ENCODE measurements at regions not wholly inside any gene's neighbourhood (a gene's known extent, or its start where the extent isn't known, plus 50 kb on each side); places are given as distances from the start of the nearest gene placed in this dataset.

GRCh38 chr1:238964631-238965030 lies 421.7 kb upstream of the CHRM3 start:
- H3K27me3 Mint-ChIP-seq (ENCODE audit: low read depth), result no peaks in the 10 kb centered on the region
- CTCF ChIA-PET, result no interaction called here
- H3K27ac Mint-ChIP-seq, result no peak overlapping the region
- H3K4me1 Mint-ChIP-seq, result peaks cover 17% of the 10 kb centered on the region
- DNase-seq (ENCODE audit: low spot score), result no peak
- H3K36me3 Mint-ChIP-seq, result no peaks in the 10 kb centered on the region
- TF ChIP-seq ZNF532 (CRISPR knock-in tag; IDR thresholded peaks at IDR 0.05; ENCODE audit: borderline replicate concordance), result no peak
- TF ChIP-seq ZNF416 (CRISPR knock-in tag; IDR thresholded peaks at IDR 0.05), result no peak
- TF ChIP-seq RELA (CRISPR knock-in tag; IDR thresholded peaks at IDR 0.05; ENCODE audit: borderline replicate concordance), result no peak
- TF ChIP-seq IRF2 (CRISPR knock-in tag; IDR thresholded peaks at IDR 0.05; ENCODE audit: borderline replicate concordance, low read depth), result no peak
- TF ChIP-seq MLX (CRISPR knock-in tag; IDR thresholded peaks at IDR 0.05), result no peak
- TF ChIP-seq, protein P1, sequence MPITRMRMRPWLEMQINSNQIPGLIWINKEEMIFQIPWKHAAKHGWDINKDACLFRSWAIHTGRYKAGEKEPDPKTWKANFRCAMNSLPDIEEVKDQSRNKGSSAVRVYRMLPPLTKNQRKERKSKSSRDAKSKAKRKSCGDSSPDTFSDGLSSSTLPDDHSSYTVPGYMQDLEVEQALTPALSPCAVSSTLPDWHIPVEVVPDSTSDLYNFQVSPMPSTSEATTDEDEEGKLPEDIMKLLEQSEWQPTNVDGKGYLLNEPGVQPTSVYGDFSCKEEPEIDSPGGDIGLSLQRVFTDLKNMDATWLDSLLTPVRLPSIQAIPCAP (CRISPR knock-in tag; IDR thresholded peaks at IDR 0.05), result no peak
- TF ChIP-seq USF2 (CRISPR knock-in tag; IDR thresholded peaks at IDR 0.05), result no peak
- TF ChIP-seq NR3C1 (CRISPR knock-in tag; conservative IDR thresholded peaks at IDR 0.05; ENCODE audit: low read depth), result no peak
- no peak for TF ChIP-seq TCF7 (CRISPR knock-in tag; IDR thresholded peaks at IDR 0.05; ENCODE audit: low read depth)
- TF ChIP-seq ZNF425 (CRISPR knock-in tag; conservative IDR thresholded peaks at IDR 0.05), result no peak
- TF ChIP-seq, protein P2, sequence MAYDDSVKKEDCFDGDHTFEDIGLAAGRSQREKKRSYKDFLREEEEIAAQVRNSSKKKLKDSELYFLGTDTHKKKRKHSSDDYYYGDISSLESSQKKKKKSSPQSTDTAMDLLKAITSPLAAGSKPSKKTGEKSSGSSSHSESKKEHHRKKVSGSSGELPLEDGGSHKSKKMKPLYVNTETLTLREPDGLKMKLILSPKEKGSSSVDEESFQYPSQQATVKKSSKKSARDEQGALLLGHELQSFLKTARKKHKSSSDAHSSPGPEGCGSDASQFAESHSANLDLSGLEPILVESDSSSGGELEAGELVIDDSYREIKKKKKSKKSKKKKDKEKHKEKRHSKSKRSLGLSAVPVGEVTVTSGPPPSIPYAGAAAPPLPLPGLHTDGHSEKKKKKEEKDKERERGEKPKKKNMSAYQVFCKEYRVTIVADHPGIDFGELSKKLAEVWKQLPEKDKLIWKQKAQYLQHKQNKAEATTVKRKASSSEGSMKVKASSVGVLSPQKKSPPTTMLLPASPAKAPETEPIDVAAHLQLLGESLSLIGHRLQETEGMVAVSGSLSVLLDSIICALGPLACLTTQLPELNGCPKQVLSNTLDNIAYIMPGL (CRISPR knock-in tag; IDR thresholded peaks at IDR 0.05), result no peak
- TF ChIP-seq, protein P3, sequence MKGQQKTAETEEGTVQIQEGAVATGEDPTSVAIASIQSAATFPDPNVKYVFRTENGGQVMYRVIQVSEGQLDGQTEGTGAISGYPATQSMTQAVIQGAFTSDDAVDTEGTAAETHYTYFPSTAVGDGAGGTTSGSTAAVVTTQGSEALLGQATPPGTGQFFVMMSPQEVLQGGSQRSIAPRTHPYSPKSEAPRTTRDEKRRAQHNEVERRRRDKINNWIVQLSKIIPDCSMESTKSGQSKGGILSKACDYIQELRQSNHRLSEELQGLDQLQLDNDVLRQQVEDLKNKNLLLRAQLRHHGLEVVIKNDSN (CRISPR knock-in tag; IDR thresholded peaks at IDR 0.05), result no peak
- no peak for TF ChIP-seq ZNF138 (CRISPR knock-in tag; conservative IDR thresholded peaks at IDR 0.05)
- TF ChIP-seq ZBTB21 (CRISPR knock-in tag; IDR thresholded peaks at IDR 0.05; ENCODE audit: borderline replicate concordance), result no peak
- no peak for TF ChIP-seq PRRX2 (CRISPR knock-in tag; IDR thresholded peaks at IDR 0.05)
- TF ChIP-seq, protein P4, sequence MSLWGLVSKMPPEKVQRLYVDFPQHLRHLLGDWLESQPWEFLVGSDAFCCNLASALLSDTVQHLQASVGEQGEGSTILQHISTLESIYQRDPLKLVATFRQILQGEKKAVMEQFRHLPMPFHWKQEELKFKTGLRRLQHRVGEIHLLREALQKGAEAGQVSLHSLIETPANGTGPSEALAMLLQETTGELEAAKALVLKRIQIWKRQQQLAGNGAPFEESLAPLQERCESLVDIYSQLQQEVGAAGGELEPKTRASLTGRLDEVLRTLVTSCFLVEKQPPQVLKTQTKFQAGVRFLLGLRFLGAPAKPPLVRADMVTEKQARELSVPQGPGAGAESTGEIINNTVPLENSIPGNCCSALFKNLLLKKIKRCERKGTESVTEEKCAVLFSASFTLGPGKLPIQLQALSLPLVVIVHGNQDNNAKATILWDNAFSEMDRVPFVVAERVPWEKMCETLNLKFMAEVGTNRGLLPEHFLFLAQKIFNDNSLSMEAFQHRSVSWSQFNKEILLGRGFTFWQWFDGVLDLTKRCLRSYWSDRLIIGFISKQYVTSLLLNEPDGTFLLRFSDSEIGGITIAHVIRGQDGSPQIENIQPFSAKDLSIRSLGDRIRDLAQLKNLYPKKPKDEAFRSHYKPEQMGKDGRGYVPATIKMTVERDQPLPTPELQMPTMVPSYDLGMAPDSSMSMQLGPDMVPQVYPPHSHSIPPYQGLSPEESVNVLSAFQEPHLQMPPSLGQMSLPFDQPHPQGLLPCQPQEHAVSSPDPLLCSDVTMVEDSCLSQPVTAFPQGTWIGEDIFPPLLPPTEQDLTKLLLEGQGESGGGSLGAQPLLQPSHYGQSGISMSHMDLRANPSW (CRISPR knock-in tag; conservative IDR thresholded peaks at IDR 0.05; ENCODE audit: low read depth), result no peak
- no peak for TF ChIP-seq TEAD4 (CRISPR knock-in tag; IDR thresholded peaks at IDR 0.05)
- H3K9me3 Mint-ChIP-seq, result no peaks in the 10 kb centered on the region
- no peak overlapping the region for H3K4me3 Mint-ChIP-seq
- POLR2A ChIA-PET, result interaction anchor here (0.7 to 0.8 kb wide), 3 partner anchors 52 to 161 kb away, joined by 3 to 6 read pairs (median 6); no protein-coding TSS in a partner anchor
- no peak for ATAC-seq
